ENCODE measurements at regions not wholly inside any gene's neighbourhood (a gene's known extent, or its start where the extent isn't known, plus 50 kb on each side); places are given as distances from the start of the nearest gene placed in this dataset.

DNA sequence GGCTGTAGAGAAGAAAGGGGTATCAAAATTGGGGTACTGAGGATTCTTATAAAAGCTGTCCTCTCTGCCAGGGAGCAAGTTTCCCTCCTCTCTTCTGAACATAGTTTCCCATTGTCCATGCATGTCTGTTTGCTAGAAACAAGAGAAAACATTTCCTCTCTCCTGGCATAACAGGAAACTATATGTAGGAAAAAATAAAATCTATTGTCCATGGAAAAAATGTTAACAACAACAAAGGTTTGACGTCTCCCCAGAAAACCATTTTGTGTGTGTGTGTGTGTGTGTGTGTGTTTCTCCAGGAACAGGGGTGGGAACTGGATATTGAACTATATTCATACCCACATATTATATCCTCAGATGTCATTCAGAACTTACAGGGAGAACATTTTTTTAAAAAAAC is 107.2 kb downstream of the GASK1B start:
- no peaks in the 10 kb centered on the region for H3K9me3 ChIP-seq
- H3K27me3 ChIP-seq = no peaks in the 10 kb centered on the region
- H3K36me3 ChIP-seq = no peaks in the 10 kb centered on the region
- intact Hi-C loops (cut with DNase I) = no loop called here
- no peak overlapping the region for H3K27ac ChIP-seq
- TF ChIP-seq, protein P1, sequence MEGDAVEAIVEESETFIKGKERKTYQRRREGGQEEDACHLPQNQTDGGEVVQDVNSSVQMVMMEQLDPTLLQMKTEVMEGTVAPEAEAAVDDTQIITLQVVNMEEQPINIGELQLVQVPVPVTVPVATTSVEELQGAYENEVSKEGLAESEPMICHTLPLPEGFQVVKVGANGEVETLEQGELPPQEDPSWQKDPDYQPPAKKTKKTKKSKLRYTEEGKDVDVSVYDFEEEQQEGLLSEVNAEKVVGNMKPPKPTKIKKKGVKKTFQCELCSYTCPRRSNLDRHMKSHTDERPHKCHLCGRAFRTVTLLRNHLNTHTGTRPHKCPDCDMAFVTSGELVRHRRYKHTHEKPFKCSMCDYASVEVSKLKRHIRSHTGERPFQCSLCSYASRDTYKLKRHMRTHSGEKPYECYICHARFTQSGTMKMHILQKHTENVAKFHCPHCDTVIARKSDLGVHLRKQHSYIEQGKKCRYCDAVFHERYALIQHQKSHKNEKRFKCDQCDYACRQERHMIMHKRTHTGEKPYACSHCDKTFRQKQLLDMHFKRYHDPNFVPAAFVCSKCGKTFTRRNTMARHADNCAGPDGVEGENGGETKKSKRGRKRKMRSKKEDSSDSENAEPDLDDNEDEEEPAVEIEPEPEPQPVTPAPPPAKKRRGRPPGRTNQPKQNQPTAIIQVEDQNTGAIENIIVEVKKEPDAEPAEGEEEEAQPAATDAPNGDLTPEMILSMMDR (IDR thresholded peaks at IDR 0.05) = no peak
- DNase-seq (no peak), ATAC-seq (no peak)
- H3K4me1 ChIP-seq = no peaks in the 10 kb centered on the region
- H3K4me3 ChIP-seq = no peak overlapping the region

DNA sequence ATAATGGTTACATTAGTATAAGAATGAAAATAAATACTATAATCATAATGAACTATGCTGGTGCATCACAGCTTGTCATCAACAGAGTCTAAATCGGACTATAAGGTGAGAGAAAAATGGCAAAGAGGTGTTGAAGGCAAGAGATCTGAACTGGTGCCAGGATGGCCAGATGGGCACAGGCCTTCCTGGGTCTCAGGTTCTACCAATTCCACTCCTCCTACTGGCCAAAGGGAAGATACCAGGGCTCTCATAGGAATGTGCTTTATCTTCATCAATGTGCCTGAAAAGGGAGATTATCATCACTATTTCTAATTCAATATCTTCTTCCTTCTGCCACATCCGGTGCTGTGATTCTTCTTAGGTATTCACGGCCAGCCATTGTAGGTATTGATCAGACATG is 107.6 kb downstream of the GASK1B start:
- DNase-seq = no peak
- TF ChIP-seq, protein P1 (IDR thresholded peaks at IDR 0.05) = no peak
- Histone ChIP-seq H3K4me1 (no peaks in the 10 kb centered on the region), H3K27ac (no peak overlapping the region), H3K27me3 (no peaks in the 10 kb centered on the region), H3K4me3 (no peak overlapping the region), H3K9me3 (no peaks in the 10 kb centered on the region), H3K36me3 (no peaks in the 10 kb centered on the region)
- no peak for ATAC-seq
- intact Hi-C loops (cut with DNase I) = no loop called here

DNA sequence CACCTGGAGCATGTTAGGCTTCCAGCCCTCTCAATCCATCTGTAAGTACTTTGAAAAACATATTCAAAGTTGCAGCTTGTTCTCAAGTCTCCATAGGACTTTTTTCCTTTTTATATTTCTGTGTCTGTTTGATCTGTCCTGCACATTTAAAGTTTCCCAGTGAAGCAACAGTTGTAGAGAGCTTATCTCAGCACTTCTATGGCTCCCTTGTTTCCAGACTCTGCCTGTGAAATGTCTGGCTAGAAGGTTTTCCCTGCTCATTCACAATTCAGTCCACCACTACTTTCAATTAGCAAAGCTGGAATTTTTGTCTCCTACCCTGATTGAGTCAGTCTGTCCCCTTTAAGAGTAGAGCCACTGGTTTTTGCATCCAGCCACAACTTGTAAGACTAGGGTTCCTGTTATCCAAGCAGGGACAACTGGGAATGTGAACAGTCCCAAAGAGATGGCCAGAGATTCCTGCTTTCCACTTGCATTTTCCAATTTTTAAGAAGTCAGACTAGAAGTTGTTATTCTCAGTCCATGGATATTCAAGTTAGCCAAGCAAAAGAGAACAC is 116.1 kb downstream of the GASK1B start:
- TF ChIP-seq, protein P1 (IDR thresholded peaks at IDR 0.05) = no peak
- Histone ChIP-seq H3K27me3 (no peaks in the 10 kb centered on the region), H3K9me3 (no peaks in the 10 kb centered on the region), H3K36me3 (no peaks in the 10 kb centered on the region), H3K4me1 (no peaks in the 10 kb centered on the region), H3K27ac (no peak overlapping the region), H3K4me3 (no peak overlapping the region)
- intact Hi-C loops (cut with DNase I) = no loop called here
- DNase-seq (no peak), ATAC-seq (no peak)

DNA sequence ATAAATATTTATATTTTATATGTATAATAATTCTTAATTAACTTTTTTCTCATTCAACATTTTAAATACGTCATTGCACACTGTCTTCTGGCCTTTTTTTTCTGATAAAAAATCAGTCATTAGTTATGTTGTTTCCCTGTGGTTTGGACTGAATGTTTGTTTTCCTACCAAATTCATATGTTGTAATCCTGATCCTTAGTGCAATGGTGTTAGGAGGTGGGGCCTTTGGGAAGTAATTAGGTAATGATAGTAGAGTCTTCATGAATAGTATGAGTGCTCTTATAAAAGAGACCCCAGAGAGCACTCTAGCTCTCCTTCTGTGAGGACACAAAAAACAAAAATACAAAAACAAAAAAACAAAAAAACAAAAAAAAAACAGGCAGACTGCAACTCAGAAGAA is 117.2 kb downstream of the GASK1B start:
- H3K9me3 ChIP-seq = no peaks in the 10 kb centered on the region
- intact Hi-C loops (cut with DNase I) = no loop called here
- TF ChIP-seq, protein P1 (IDR thresholded peaks at IDR 0.05) = no peak
- ATAC-seq = no peak
- no peaks in the 10 kb centered on the region for H3K4me1 ChIP-seq
- H3K27ac ChIP-seq = no peak overlapping the region
- no peak for DNase-seq
- H3K36me3 ChIP-seq = no peaks in the 10 kb centered on the region
- H3K4me3 ChIP-seq = no peak overlapping the region
- H3K27me3 ChIP-seq = no peaks in the 10 kb centered on the region

DNA sequence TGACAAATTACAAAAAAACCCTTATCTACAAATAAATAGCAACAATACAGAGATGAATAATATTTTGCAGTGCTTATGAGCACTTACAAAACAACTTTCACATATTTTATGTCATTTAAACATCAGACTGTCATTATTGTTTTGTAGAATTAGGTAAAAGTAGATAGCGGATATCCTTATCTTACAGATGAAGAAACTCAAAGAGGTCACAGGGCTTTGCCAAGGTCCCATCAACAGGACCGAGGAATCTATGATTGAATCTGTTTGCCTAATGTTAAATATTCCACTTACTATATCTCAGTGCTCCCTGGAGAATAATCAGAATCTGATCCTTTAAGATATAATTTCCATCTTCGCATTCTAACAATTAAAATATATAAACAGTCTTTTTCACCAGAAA is 119.0 kb downstream of the GASK1B start:
- H3K36me3 ChIP-seq = no peaks in the 10 kb centered on the region
- H3K9me3 ChIP-seq = no peaks in the 10 kb centered on the region
- TF ChIP-seq, protein P1 (IDR thresholded peaks at IDR 0.05) = no peak
- DNase-seq (no peak), ATAC-seq (no peak)
- H3K27me3 ChIP-seq = no peaks in the 10 kb centered on the region
- no peaks in the 10 kb centered on the region for H3K4me1 ChIP-seq
- intact Hi-C loops (cut with DNase I) = no loop called here
- H3K27ac ChIP-seq = no peak overlapping the region
- no peak overlapping the region for H3K4me3 ChIP-seq

DNA sequence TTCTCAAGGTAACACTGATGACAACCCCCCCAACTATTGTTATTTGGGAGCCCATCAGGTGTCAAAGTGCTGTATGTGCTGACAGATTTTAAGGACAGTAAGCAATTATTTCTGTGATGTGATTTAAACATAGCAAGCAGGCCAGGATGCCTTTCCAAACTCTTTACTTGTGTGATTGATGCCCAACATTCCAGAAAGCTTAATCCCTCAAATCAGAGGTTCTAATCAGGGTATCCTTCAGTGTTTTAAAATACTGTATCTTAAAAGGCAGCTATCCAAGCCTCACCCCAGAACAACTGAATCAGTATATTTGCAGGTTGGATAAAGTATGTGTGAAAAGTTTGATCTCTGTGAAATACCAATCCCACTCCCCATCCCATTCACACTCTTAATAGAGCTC is 119.7 kb downstream of the GASK1B start:
- Histone ChIP-seq H3K27ac (no peak overlapping the region), H3K27me3 (no peaks in the 10 kb centered on the region), H3K36me3 (no peaks in the 10 kb centered on the region), H3K4me1 (no peaks in the 10 kb centered on the region), H3K9me3 (no peaks in the 10 kb centered on the region), H3K4me3 (no peak overlapping the region)
- intact Hi-C loops (cut with DNase I) = no loop called here
- TF ChIP-seq, protein P1 (IDR thresholded peaks at IDR 0.05) = no peak
- ATAC-seq (no peak), DNase-seq (no peak)
